ENCODE measurements at regions not wholly inside any gene's neighbourhood (a gene's known extent, or its start where the extent isn't known, plus 50 kb on each side); places are given as distances from the start of the nearest gene placed in this dataset.

- Histone ChIP-seq H3K4me1 (ENCODE audit: control insufficient read depth, insufficient read depth, low read length) (no peaks in the 10 kb centered on the region), H3K27ac (ENCODE audit: low read length) (no peak overlapping the region), H3K36me3 (ENCODE audit: control insufficient read depth, insufficient read depth, low read length) (no peaks in the 10 kb centered on the region; the same call in 1 of the 2 replicates), H3K4me3 (ENCODE audit: low read length) (no peak overlapping the region), H3K9me3 (ENCODE audit: control insufficient read depth, insufficient read depth, low read length) (no peaks in the 10 kb centered on the region), H3K27me3 (ENCODE audit: control insufficient read depth, insufficient read depth, low read length) (no peaks in the 10 kb centered on the region)
- DNase-seq (ENCODE audit: low read depth, low spot score): no peak
Measured at GRCh38 chr2:195606179-195606578, 50.8 kb upstream of the SLC39A10 start.

GRCh38 chr2:195604706-195605105 lies 52.3 kb upstream of the SLC39A10 start:
- no CpG with 5 or more reads among the region's 5 CpGs for WGBS (ENCODE audit: insufficient coverage, insufficient read length)
- no peak overlapping the region for H3K27ac ChIP-seq (ENCODE audit: low read length)
- no peaks in the 10 kb centered on the region for H3K9me3 ChIP-seq (ENCODE audit: control insufficient read depth, insufficient read depth, low read length)
- H3K27me3 ChIP-seq (ENCODE audit: control insufficient read depth, insufficient read depth, low read length): no peaks in the 10 kb centered on the region
- no peaks in the 10 kb centered on the region; the same call in 1 of the 2 replicates for H3K36me3 ChIP-seq (ENCODE audit: control insufficient read depth, insufficient read depth, low read length)
- H3K4me3 ChIP-seq (ENCODE audit: low read length): no peak overlapping the region
- DNase-seq (ENCODE audit: low read depth, low spot score): no peak
- peaks cover 1% of the 10 kb centered on the region; the same call in 1 of the 2 replicates for H3K4me1 ChIP-seq (ENCODE audit: control insufficient read depth, insufficient read depth, low read length)

GRCh38 chr2:195603998-195604397 lies 53.0 kb upstream of the SLC39A10 start:
- Histone ChIP-seq H3K27ac (ENCODE audit: low read length) (no peak overlapping the region), H3K4me1 (ENCODE audit: control insufficient read depth, insufficient read depth, low read length) (peaks cover 1% of the 10 kb centered on the region; the same call in 1 of the 2 replicates), H3K36me3 (ENCODE audit: control insufficient read depth, insufficient read depth, low read length) (no peaks in the 10 kb centered on the region; the same call in 1 of the 2 replicates), H3K9me3 (ENCODE audit: control insufficient read depth, insufficient read depth, low read length) (no peaks in the 10 kb centered on the region), H3K4me3 (ENCODE audit: low read length) (no peak overlapping the region), H3K27me3 (ENCODE audit: control insufficient read depth, insufficient read depth, low read length) (no peaks in the 10 kb centered on the region)
- WGBS (ENCODE audit: insufficient coverage, insufficient read length): no CpG with 5 or more reads among the region's 4 CpGs
- no peak for DNase-seq (ENCODE audit: low read depth, low spot score)

GRCh38 chr2:195603408-195603807 lies 53.6 kb upstream of the SLC39A10 start:
- H3K4me3 ChIP-seq (ENCODE audit: low read length): no peak overlapping the region
- H3K9me3 ChIP-seq (ENCODE audit: control insufficient read depth, insufficient read depth, low read length): no peaks in the 10 kb centered on the region
- DNase-seq (ENCODE audit: low read depth, low spot score): no peak
- no CpG with 5 or more reads among the region's 4 CpGs for WGBS (ENCODE audit: insufficient coverage, insufficient read length)
- H3K4me1 ChIP-seq (ENCODE audit: control insufficient read depth, insufficient read depth, low read length): peaks cover 1% of the 10 kb centered on the region; the same call in 1 of the 2 replicates
- H3K27ac ChIP-seq (ENCODE audit: low read length): no peak overlapping the region
- H3K27me3 ChIP-seq (ENCODE audit: control insufficient read depth, insufficient read depth, low read length): no peaks in the 10 kb centered on the region
- no peaks in the 10 kb centered on the region for H3K36me3 ChIP-seq (ENCODE audit: control insufficient read depth, insufficient read depth, low read length)

GRCh38 chr2:195602687-195603086 lies 54.3 kb upstream of the SLC39A10 start:
- Histone ChIP-seq H3K36me3 (ENCODE audit: control insufficient read depth, insufficient read depth, low read length) (no peaks in the 10 kb centered on the region), H3K9me3 (ENCODE audit: control insufficient read depth, insufficient read depth, low read length) (no peaks in the 10 kb centered on the region), H3K27me3 (ENCODE audit: control insufficient read depth, insufficient read depth, low read length) (no peaks in the 10 kb centered on the region), H3K4me3 (ENCODE audit: low read length) (no peak overlapping the region), H3K4me1 (ENCODE audit: control insufficient read depth, insufficient read depth, low read length) (peaks cover 1% of the 10 kb centered on the region; the same call in 1 of the 2 replicates), H3K27ac (ENCODE audit: low read length) (no peak overlapping the region)
- no peak for DNase-seq (ENCODE audit: low read depth, low spot score)
- no CpG with 5 or more reads among the region's 7 CpGs for WGBS (ENCODE audit: insufficient coverage, insufficient read length)

- no CpG with 5 or more reads among the region's 6 CpGs for WGBS (ENCODE audit: insufficient coverage, insufficient read length)
- no peak for DNase-seq (ENCODE audit: low read depth, low spot score)
- Histone ChIP-seq H3K27me3 (ENCODE audit: control insufficient read depth, insufficient read depth, low read length) (no peaks in the 10 kb centered on the region), H3K9me3 (ENCODE audit: control insufficient read depth, insufficient read depth, low read length) (no peaks in the 10 kb centered on the region), H3K4me1 (ENCODE audit: control insufficient read depth, insufficient read depth, low read length) (peaks cover 1% of the 10 kb centered on the region; the same call in 1 of the 2 replicates), H3K36me3 (ENCODE audit: control insufficient read depth, insufficient read depth, low read length) (no peaks in the 10 kb centered on the region), H3K27ac (ENCODE audit: low read length) (no peak overlapping the region), H3K4me3 (ENCODE audit: low read length) (no peak overlapping the region)
Measured at GRCh38 chr2:195601361-195601760, 55.7 kb upstream of the SLC39A10 start.

- no peak overlapping the region for H3K4me3 ChIP-seq (ENCODE audit: low read length)
- H3K27me3 ChIP-seq (ENCODE audit: control insufficient read depth, insufficient read depth, low read length): no peaks in the 10 kb centered on the region
- no peaks in the 10 kb centered on the region for H3K36me3 ChIP-seq (ENCODE audit: control insufficient read depth, insufficient read depth, low read length)
- DNase-seq (ENCODE audit: low read depth, low spot score): no peak
- H3K27ac ChIP-seq (ENCODE audit: low read length): no peak overlapping the region
- H3K4me1 ChIP-seq (ENCODE audit: control insufficient read depth, insufficient read depth, low read length): peaks cover 3% of the 10 kb centered on the region; the same call in 1 of the 2 replicates
- H3K9me3 ChIP-seq (ENCODE audit: control insufficient read depth, insufficient read depth, low read length): no peaks in the 10 kb centered on the region
Measured at GRCh38 chr2:195600778-195601177, 56.2 kb upstream of the SLC39A10 start.

- H3K4me3 ChIP-seq (ENCODE audit: low read length): no peak overlapping the region
Measured at GRCh38 chr2:195596840-195597239, 60.2 kb upstream of the SLC39A10 start.

GRCh38 chr2:195595825-195596224 lies 61.2 kb upstream of the SLC39A10 start:
- H3K27me3 ChIP-seq (ENCODE audit: control insufficient read depth, insufficient read depth, low read length): no peaks in the 10 kb centered on the region
- H3K4me3 ChIP-seq (ENCODE audit: low read length): no peak overlapping the region
- no peaks in the 10 kb centered on the region for H3K9me3 ChIP-seq (ENCODE audit: control insufficient read depth, insufficient read depth, low read length)
- peaks cover 3% of the 10 kb centered on the region; the same call in 1 of the 2 replicates for H3K4me1 ChIP-seq (ENCODE audit: control insufficient read depth, insufficient read depth, low read length)
- no CpG with 5 or more reads among the region's 6 CpGs for WGBS (ENCODE audit: insufficient coverage, insufficient read length)
- DNase-seq (ENCODE audit: low read depth, low spot score): no peak
- no peaks in the 10 kb centered on the region for H3K36me3 ChIP-seq (ENCODE audit: control insufficient read depth, insufficient read depth, low read length)
- no peak overlapping the region for H3K27ac ChIP-seq (ENCODE audit: low read length)

More at GRCh38 chr2:195596840-195597239, 60.2 kb upstream of the SLC39A10 start:
- peaks cover 3% of the 10 kb centered on the region; the same call in 1 of the 2 replicates for H3K4me1 ChIP-seq (ENCODE audit: control insufficient read depth, insufficient read depth, low read length)
- no peaks in the 10 kb centered on the region for H3K36me3 ChIP-seq (ENCODE audit: control insufficient read depth, insufficient read depth, low read length)
- H3K27ac ChIP-seq (ENCODE audit: low read length): no peak overlapping the region
- H3K9me3 ChIP-seq (ENCODE audit: control insufficient read depth, insufficient read depth, low read length): no peaks in the 10 kb centered on the region
- no peaks in the 10 kb centered on the region for H3K27me3 ChIP-seq (ENCODE audit: control insufficient read depth, insufficient read depth, low read length)
- WGBS (ENCODE audit: insufficient coverage, insufficient read length): 95% methylated on average over 2 of the region's 3 CpGs
- no peak for DNase-seq (ENCODE audit: low read depth, low spot score)

- Histone ChIP-seq H3K27me3 (ENCODE audit: control insufficient read depth, insufficient read depth, low read length) (no peaks in the 10 kb centered on the region), H3K9me3 (ENCODE audit: control insufficient read depth, insufficient read depth, low read length) (no peaks in the 10 kb centered on the region), H3K36me3 (ENCODE audit: control insufficient read depth, insufficient read depth, low read length) (no peaks in the 10 kb centered on the region), H3K4me1 (ENCODE audit: control insufficient read depth, insufficient read depth, low read length) (0 out of 2 replicates have a peak, but pooled peaks cover 1% of the 10 kb centered on the region), H3K27ac (ENCODE audit: low read length) (no peak overlapping the region), H3K4me3 (ENCODE audit: low read length) (no peak overlapping the region)
- DNase-seq (ENCODE audit: low read depth, low spot score): no peak
- WGBS (ENCODE audit: insufficient coverage, insufficient read length): no CpG with 5 or more reads among the region's 4 CpGs
Measured at GRCh38 chr2:195594919-195595694, 61.9 kb upstream of the SLC39A10 start.

GRCh38 chr2:195594248-195594647 lies 62.8 kb upstream of the SLC39A10 start:
- no peaks in the 10 kb centered on the region for H3K9me3 ChIP-seq (ENCODE audit: control insufficient read depth, insufficient read depth, low read length)
- H3K27ac ChIP-seq (ENCODE audit: low read length): no peak overlapping the region
- H3K27me3 ChIP-seq (ENCODE audit: control insufficient read depth, insufficient read depth, low read length): no peaks in the 10 kb centered on the region
- no peak for DNase-seq (ENCODE audit: low read depth, low spot score)
- WGBS (ENCODE audit: insufficient coverage, insufficient read length): no CpG with 5 or more reads among the region's 3 CpGs
- no peak overlapping the region for H3K4me3 ChIP-seq (ENCODE audit: low read length)
- H3K4me1 ChIP-seq (ENCODE audit: control insufficient read depth, insufficient read depth, low read length): 0 out of 2 replicates have a peak, but pooled peaks cover 1% of the 10 kb centered on the region
- H3K36me3 ChIP-seq (ENCODE audit: control insufficient read depth, insufficient read depth, low read length): no peaks in the 10 kb centered on the region

Measured in iPS DF 6.9 (cell line).